GM18909 (cell line): ENCODE measurements at regions not wholly inside any gene's neighbourhood (a gene's known extent, or its start where the extent isn't known, plus 50 kb on each side); places are given as distances from the start of the nearest gene placed in this dataset.
"Not testable (repeated sequence)": the region's sequence is repeated elsewhere in the genome, so short reads cannot be mapped to it uniquely, and the experiment has no call there.

ENCODE experiments used
- ATAC-seq: cut with Tn5 transposase; IDR thresholded peaks from one replicate; pipeline ENCODE4 v1.9.1; 2021; ENCODE audit warnings: mild to moderate bottlenecking; ENCODE audit not compliant: unreplicated experiment, poor library complexity

DNA sequence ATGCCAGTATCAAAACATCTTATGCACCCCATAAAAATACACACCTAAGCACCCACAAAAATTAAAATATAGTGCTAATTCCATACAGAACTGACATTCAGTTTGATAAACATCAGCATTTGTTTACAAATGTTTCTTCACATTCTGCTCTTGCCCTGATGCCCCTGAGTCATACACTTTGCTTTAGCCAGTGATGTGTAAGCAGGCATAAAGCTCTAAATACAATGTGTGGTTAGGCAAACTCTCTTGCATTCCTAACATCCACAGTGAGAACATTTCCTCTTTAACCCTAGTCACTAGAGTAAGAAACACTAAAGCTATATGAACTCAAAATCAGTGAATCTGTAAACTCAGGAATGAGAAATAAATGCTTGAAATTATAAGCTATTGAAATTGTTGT is 1060.7 kb downstream of the FAM181B start:
- ATAC-seq = no peak

DNA sequence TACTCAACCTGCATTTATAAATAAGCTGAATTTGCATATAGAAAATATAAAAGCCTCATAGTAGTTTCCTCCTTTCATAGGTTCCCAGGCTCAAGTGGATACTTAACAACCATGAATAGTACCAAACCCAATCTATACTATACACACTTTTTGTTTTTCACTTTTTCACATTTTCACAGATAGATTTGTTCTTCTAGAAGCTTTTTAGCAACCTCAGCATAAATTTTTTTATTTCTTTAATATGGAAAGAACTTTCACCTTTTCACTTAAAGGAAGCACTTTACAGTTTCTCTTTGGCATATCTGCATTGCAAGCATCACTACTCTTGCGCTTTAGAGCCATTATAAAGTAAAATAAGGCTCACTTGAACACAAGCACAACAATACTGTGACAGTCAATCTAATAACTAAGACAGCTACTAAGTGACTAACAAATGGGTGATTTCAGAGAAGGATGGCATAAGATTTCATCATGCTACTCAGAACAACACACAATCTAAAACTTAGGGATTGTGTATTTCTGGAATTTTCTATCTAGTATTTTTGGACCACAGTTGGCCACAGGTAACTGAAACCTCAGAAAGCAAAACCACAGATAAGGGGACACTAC is 1063.6 kb downstream of the FAM181B start:
- no peak for ATAC-seq

DNA sequence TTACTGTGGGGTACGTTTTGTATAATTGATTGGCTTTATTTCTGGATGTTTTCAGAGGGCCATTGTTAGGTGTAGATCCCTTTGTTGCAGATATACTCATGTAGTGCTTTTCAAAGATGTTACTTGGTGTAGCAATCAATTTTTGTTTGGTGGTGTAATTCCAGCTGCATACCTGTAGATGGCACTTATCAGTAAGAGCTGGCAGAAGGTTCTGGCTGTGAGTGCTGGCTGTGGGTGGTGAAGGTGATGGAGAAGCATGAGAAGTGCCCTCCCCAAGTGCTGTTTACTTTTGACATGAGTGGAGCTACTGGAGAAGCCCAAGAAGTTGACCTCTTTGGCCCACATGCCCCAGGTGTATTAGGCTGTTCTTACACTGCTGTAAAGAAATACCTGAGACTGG is 1074.9 kb downstream of the FAM181B start:
- ATAC-seq = peak; percentile 83

DNA sequence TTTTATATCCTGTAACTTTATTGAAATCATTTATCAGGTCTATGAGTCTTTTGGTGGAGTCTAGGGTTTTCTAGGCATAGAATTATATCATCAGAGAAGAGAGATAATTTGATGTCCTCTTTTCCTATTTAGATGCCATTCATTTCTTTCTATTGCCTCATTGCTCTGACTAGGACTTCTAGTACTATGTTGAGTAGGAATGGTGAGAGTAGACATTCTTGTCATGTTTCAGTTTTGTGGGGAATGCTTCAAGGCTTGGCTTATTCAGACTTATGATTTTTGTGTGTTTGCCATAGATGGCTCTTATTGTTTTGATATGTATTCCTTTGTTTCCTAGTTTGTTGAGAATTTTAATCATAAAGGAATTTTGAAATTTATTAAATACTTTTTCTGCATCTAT is 1078.3 kb downstream of the FAM181B start:
- ATAC-seq = no peak

DNA sequence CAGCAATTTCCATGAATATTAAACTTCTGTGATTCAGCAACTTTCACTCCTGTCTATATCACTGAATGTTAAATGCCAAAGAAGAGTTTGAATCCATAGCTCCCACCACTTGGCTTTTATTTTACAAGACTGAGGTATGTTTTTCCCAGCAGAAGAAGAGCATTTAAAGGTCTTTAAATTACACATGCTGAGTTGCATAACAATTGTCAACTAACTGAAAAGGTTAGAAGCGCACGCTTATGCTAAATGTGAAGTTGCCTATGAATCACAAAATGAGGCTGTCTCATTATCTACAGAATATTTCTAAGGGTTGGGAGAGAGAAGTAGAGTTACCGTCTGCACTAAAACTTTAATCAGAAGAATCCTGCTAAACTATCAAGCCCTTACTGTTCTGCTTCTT is 1086.3 kb downstream of the FAM181B start:
- ATAC-seq = no peak

DNA sequence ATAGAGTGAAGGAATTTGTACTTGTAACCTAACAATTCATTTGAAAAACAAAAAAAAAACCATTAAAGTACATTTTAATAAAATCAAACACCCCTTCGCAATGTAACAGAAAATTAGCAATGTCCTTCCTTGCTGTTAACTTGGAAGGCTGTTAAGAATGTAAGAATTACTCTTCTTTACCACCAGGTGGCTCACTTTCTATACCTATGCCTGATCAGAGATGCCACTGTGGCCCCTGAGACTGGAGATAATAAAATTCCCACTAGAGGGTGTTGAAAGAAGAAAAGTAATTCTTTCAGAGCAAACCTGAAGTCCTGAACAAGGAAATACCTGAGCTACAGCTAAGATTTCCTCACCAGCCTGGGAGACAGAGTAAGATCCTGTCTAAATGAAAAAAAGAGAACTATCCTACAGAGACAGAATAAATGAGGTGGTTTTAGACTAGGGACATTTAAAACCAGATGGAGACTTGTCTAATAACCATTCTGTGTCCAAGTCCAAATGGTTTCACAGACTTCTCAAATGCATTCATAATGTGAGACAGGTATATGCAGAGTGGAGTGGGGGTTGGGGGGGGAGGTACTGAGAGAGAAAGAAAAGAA is 1089.3 kb downstream of the FAM181B start:
- ATAC-seq = peak; percentile 98

DNA sequence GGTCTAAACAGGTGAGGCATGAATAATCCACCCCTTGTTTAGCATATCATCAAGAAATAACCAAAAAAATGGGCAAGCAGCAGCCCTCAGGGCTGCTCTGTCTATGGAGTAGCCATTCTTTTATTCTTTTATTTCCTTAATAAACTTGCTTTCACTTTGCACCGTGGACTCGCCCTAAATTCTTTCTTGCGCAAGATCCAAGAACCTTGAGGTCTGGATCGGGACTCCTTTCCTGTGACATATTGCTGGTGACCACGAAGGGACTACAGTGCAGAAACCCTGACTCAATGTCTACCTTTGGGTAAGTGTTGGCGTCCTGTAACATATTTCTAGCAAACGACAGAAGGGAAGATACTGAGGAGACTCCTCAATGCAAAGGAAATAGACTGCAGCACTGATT is 1099.2 kb downstream of the FAM181B start:
- ATAC-seq = no peak

DNA sequence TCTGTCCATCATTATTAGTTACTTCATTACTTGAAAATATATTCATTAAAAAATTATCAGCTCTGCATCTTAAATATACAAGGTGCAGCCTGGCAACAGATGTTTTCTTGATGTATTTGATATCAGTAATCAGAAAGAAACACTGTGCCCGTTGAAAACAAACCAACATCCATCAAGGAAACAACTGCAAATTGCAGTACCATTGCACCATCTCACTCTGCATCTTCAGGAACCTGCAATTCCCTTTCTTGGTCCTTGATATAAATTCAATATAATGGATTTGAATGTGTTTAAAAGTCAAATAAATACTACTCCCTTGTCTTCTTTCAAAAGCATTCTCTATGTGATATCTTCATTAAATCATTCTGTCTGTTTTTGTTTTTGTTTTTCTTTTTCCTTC is 1131.2 kb downstream of the FAM181B start:
- ATAC-seq = no peak

DNA sequence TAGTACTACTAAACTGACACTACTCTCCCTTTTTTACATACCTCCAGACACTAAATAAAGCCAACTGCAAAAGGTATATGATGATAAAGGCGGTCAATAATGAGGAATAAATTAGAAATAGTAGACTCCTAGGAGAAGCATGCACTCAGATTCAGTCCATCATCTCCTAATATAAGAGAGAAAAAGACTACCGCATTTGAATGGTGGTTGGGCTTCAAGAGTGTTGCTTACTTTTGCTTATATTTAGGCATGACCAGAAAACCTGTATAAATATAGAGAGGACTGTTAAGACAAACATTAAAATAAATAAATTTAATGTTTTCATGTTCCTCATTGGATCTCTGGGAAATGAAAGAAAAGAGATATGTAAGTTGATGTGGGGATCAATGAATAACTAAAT is 1137.0 kb downstream of the FAM181B start:
- no peak for ATAC-seq

DNA sequence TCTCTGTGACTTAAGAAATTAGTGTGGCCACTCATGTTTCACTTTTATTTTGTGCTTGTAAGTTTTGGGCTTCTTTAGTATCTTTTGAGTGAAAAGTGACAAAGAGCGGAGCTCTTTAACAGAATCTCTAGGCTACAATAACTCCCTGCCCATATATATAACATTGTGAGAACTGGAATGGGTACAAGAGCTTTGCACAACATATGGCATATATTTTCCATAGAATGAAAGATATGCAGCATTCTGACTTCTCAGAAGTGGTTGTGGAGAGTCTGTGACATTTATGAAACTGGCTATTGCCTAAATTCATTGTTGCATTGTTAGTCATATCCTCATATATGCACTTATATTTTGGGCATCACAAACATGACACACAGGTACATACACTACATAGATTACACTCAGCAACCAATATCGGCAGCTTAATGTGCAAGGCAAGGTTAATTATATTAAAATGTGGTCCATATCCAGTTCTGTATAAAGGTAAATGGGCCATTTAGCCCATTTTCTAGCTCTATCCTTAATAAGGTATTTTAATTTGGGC is 1148.2 kb downstream of the FAM181B start:
- no peak for ATAC-seq

DNA sequence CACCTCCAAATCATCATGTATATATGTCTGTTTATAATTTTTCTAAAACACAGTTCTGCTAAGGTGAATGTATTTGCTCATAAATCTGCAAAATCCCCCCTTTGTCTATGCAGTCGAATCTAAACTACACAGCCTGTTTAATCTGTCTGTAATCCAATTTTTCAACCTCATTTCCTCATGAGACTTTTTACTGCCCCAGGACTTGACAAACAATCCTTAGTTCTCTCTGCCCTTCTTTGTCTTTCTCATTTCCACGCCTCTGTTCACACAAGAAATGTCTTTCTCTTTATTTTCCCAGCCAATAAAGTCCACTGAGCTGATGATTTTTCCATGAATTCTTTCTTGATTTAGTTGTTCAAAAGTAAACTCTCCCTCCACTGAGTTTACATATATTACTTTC is 1154.3 kb downstream of the FAM181B start:
- no peak for ATAC-seq

DNA sequence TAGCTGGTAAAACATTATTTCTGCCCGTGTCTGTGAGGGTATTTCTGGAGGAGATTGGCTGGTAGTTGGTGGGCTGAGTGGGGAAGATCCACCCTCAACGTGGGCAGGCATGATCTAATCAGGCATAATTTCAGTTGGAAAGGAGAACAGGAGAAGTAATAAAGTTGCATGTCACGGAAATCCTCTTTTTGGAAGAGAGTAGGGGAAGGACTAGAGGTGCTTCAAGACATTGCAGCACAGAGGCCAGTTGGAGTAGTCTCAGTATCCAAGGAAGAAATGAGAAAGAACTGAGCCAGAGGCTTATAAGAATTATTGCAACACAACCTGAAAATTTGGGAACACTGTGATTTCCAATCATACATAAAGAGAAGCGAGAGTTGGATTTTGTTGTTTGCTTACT is 1155.1 kb downstream of the FAM181B start:
- no peak for ATAC-seq

DNA sequence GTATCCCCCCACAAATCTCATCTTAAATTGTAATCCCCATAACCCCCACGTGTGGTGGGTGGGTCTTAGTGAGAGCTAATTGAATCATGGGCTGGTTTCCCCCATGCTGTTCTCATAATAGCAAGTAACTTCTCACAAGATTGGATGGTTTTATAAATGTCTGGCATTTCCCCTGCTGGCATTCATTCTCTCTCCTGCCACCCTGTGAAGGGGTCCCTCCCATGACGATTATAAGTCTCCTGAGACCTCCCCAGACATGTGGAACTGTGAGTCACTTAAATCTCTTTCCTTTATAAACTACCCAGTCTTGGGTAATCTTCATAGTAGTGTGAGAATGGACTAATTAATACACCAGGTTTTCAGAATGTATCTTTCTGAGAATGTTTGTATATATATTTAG is 1159.4 kb downstream of the FAM181B start:
- no peak for ATAC-seq

DNA sequence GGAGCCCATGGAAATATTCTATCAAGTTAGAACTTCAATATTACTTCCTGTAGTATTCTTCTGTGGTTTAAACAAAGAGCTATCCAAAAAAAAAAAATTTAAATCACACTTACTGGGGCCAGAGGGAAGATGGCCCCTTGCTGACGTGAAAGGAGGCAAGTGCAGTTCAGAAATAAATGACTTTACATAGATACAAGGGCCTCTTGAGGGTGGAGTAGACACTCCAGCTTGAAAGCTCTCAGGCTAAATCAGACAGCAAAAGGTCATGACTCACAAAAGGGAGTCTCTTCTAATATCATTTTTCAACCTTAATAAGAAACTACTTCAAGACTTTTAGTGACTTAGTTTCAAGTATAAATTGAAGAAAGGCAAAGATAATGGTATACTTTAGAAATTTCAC is 1160.3 kb downstream of the FAM181B start:
- ATAC-seq = no peak

DNA sequence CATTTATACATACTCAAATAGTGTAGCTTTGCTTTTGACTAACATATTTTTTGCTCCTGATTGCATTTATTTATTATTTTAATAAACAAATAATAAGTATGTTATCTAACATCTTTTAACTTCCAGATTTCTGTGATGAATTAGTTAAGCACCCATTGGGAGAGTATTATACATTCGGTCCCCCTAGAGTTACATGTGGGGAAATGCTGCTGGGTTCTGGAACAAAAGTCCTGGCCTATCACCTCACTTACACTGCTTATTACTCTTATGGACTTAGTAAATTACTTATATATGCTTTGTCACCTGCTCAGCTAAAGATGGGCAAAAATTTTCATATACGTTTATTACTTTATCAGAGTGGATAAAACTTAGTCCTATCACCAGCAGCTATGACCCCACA is 1163.0 kb downstream of the FAM181B start:
- no peak for ATAC-seq

DNA sequence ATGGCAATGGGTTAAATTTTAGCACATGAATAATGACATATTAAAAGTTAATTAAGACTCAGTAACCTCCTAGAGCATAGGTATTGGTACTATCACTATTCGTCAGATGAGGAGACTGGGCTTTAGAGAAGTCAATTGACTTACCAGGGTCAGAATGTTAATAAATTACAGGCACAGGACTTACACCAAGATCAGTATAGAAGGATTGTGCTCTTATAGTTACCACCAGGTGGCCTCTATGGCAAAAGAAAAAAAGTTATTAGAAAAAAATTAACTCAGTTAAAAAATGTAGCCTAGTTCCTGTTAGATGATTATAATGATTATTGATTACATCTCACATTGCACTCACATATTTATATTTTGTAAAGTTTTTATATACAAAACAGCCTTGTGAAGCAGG is 1163.7 kb downstream of the FAM181B start:
- no peak for ATAC-seq

DNA sequence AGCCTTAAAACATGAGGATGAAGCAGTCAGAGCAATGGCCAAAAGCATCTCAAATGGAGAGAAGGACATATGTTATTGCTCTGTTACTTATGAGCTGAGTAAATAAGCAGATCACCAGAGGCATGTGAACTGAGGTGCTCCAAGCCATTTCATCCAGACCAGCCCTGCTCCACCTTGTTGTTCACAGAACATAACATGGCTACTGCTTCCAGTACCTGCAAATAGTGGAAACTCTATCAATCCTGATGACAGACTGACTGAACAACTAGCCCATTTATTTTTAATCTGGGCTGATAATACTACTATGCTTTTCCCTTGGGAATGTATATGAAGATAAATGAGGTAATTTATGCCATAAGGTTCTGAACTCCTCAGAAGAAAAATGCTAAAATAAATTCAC is 1164.7 kb downstream of the FAM181B start:
- ATAC-seq = no peak

DNA sequence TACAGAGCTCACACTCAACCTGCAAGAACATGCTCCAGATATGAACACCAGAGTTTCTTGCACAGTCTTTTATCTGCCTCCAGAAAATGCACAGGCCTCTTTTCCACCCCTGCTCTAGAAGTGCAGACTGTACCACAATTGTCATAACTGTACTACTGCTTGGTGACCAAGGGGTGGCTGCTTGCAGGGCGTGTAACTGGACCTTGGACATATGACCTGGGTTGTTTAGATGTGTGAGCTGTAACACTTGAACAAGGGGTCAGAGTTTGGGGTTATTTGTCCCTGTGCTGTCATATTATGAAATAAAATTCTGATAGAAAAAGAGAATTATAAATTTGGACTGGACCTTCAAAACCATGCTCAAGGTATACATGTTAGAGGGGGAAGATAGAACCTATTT is 1185.5 kb downstream of the FAM181B start:
- ATAC-seq = no peak

DNA sequence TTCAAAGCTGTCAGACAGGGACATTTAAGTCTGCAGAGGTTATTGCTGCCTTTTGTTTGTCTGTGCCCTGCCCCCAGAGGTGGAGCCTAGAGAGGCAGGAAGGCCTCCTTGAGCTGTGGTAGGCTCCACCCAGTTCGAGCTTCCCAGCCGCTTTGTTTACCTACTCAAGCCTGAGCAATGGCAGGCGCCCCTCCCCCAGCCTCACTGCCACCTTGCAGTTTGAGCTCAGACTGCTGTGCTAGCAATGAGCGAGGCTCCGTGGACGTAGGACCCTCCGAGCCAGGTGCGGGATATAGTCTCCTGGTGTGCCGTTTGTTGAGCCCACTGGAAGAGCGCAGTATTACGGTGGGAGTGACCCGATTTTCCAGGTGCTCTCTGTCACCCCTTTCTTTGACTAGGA is 1193.9 kb downstream of the FAM181B start:
- ATAC-seq = not testable (repeated sequence)

DNA sequence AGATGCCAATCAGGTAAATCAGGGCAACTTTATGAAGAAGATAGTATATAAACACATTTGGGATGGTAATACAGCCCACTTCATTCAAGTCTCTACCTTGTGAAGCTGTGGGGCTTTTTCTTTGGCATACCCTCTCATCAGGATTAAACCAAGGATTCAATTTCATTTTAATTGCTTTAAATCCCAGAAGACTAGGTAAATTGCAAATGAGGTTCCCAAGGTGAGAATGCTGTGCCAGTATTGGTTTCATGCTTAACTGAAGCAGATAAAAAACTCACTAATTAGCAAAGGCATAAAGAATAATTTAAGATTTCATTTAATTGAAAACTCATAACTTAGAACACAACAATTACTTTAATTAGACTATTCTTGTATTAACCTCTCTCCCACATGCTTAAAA is 1218.1 kb downstream of the FAM181B start:
- no peak for ATAC-seq

DNA sequence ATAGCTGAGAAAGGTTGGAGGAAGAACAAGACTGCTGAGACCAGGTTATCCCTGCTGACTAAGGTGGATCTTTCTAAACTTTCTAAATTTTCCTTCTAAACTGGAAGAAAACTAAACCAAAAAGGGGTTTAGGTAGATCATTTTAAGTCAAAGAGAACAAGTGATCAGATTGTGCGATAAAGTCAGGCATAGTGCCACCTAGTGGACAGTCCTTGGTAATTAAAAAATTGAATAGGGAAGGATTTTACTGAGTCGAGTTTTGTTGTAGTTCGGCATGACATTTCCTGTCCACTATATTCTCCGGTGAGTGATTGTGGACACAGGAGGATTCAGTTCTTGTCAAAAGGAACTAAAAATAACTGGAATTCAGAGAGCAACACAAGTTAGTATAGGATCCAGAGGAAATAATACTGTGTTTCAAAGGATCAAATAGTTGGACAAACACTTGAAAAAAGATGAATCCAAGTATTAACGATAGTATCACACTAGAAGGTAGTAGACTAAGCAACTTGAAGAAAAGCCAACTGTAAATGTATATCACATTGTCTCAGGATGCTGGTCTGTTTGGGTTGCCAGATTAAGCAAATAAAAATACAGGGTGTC is 1236.4 kb downstream of the FAM181B start:
- peak; percentile 81 for ATAC-seq

DNA sequence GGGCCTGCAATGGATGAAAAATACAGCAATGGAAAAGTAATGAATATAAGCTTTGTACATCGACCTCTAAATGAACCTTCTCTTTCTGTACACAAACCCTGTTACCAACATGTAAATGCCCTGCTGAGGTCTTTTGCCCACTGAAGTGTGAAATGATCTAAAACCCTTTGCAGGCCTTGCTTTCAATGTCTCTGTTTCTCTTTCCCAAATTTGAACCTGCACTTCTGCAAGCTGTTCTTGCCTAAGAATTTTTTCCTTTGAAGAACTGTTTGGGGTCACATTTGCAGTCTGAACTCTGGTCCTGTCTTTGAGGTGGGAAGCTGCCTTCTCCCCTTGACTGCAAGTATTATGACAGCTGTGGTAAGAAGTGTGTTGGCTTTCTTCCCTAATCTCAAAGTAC is 1237.1 kb downstream of the FAM181B start:
- no peak for ATAC-seq
